ENCODE measurements at regions not wholly inside any gene's neighbourhood (a gene's known extent, or its start where the extent isn't known, plus 50 kb on each side); places are given as distances from the start of the nearest gene placed in this dataset.
"Not testable (repeated sequence)": the region's sequence is repeated elsewhere in the genome, so short reads cannot be mapped to it uniquely, and the experiment has no call there.

- no peak for DNase-seq
Measured at GRCh38 chr4:31022702-31023101, 302.5 kb downstream of the PCDH7 start.

- no peak for DNase-seq
Measured at GRCh38 chr4:31023109-31023508, 302.9 kb downstream of the PCDH7 start.

- no peak for DNase-seq
Measured at GRCh38 chr4:31023742-31024141, 303.6 kb downstream of the PCDH7 start.

GRCh38 chr4:31024781-31025180 is 304.6 kb downstream of the PCDH7 start:
- DNase-seq = not testable (repeated sequence)

GRCh38 chr4:31026256-31026655 is 306.1 kb downstream of the PCDH7 start:
- no peak for DNase-seq

DNA sequence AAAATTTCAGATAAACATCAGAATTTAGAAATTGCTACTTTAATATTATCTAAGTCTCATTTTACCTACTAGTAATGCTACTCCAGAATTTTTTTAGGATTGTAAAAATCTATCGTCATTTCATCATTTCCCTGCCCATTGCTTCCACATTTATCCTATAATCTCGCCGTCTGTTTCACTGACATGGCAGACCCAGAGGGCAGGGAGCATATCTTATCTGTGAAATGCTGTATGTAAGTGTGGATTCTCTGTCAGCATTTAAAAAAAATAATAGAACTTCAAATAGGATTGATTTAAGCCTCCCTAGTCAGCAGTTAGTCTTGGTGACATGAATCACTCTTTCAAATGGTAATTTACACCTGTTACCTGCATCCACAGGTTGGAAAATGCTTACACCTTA is 314.4 kb downstream of the PCDH7 start:
- DNase-seq = no peak

- no peak for DNase-seq
Measured at GRCh38 chr4:31035761-31036160, 315.6 kb downstream of the PCDH7 start.

DNA sequence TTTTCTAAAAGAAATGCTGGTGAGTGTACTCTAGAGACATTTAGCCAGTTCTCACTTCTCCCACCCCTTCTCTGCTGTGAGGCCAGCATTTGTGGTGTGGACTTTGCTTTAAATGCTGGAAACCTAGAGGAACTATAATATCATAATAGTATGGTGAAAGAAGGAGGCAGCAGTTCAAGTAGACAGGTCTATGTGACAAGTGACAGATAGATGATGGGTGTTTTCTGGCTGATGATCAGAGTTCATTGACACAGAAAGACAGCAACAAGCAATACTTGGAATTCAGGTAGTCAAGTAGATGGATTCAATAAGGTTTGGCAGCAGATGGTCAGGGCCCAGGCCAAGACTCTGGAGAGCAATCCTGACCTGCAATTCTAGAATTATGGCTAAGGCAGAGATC is 317.5 kb downstream of the PCDH7 start:
- no peak for DNase-seq

DNA sequence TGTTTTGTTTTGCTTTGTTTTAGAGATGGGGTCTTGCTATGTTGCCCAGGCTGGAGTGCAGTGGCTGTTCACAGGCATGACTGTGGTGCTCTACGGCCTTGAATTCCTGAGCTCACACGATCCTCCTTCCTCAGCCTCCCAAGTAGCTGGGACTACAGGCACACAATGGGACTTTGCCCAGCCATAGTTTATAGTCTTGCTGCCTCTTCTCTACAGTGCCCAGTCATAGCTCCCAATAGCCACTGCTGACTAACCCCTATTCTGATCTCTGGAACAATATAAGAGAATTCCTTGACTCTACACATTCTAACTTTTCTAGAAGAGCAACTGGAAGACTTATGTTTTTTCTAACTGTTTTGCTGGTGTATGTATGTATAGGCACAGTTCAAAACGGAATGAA is 319.2 kb downstream of the PCDH7 start:
- no peak for DNase-seq

- no peak for DNase-seq
Measured at GRCh38 chr4:31040106-31040505, 319.9 kb downstream of the PCDH7 start.

- DNase-seq = no peak
Measured at GRCh38 chr4:31041385-31041784, 321.2 kb downstream of the PCDH7 start.

GRCh38 chr4:31041853-31042252 is 321.7 kb downstream of the PCDH7 start:
- no peak for DNase-seq

GRCh38 chr4:31043382-31044062 is 323.4 kb downstream of the PCDH7 start:
- DNase-seq = no peak

DNA sequence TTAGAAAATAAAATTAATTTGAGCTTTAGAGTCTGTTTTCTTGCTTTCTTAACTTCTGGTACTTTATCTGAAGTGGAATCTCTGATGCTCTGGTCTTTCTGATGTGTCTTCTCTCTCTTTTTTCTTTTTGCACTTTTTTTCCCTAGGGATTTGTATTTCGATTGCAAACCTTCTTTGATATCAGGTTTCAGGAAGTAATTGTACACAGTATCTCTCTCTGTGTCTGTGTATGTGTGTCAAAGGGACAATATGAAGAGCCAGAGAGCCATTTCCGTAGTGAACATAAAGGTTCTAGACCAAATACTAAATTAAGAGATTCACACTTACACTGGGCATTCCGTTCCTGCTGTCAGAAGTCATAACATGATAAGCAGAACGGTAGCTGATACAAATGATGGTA is 325.0 kb downstream of the PCDH7 start:
- no peak for DNase-seq

DNA sequence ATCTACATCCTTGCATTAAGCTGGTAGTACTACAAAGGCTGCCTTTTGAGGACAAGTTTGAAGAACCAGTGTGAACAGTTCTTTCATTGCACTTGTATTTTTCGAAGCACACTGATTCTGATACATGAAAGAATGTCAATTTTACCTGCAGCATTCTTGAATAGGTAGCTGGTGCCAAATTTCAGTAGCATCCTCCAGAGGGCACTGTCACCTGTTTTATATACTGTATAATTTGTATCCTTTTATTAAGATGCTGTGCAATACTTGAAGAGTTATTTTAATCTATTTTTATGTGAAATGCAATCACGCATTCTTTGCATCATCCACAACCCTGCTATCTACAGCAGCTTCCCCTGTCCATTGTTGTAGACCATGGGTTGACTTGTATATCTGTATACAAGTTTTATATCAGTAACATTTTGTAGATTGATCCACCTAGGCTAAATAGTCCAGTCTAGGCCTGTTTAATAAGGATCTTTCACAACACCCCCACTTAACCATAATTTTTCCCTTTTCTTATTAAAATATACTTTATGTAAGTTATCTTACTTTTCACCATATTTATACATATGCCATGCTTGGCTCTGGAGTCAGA is 325.7 kb downstream of the PCDH7 start:
- peak; percentile 5 for DNase-seq

GRCh38 chr4:31051151-31051550 is 331.0 kb downstream of the PCDH7 start:
- DNase-seq = no peak

DNA sequence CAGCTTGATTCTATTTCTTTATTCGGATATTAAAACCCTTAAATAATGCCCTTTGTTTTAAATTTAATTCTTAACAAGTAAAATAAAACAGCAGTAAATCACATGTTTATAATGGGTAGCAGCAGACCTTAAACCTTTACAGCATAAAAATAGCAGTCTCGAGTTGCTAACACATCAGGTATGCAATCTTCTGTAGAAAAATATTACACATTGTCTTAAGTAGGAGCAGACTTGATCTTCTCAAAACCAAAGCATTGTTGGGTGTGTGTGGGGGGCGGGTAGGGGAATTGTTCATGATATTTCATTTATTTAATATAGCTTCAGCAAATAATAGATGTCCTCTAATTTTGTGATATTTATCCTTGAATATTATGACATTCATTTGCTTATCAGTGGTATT is 331.4 kb downstream of the PCDH7 start:
- no peak for DNase-seq

- DNase-seq = no peak
Measured at GRCh38 chr4:31052519-31052918, 332.4 kb downstream of the PCDH7 start.

- DNase-seq = no peak
Measured at GRCh38 chr4:31053451-31053850, 333.3 kb downstream of the PCDH7 start.

DNA sequence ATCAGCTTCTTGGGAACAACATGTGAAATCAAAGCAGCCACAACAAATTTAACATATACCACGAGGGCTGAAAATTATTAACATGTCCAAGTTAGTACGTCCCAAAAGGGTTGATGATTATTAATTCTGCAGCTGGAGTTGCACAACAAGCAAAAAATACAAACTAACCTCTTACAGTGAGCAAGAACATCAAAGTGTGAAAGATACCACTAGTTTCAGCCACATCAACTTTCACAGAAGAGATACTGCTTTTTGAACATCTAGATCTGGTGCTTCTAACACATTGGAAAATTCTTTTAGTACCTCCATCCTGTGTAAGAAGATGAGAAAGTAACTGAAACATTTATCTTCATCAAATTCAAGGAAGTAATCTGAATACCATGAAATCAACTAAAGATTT is 334.1 kb downstream of the PCDH7 start:
- no peak for DNase-seq

- DNase-seq = no peak
Measured at GRCh38 chr4:31058656-31059055, 338.5 kb downstream of the PCDH7 start.

DNA sequence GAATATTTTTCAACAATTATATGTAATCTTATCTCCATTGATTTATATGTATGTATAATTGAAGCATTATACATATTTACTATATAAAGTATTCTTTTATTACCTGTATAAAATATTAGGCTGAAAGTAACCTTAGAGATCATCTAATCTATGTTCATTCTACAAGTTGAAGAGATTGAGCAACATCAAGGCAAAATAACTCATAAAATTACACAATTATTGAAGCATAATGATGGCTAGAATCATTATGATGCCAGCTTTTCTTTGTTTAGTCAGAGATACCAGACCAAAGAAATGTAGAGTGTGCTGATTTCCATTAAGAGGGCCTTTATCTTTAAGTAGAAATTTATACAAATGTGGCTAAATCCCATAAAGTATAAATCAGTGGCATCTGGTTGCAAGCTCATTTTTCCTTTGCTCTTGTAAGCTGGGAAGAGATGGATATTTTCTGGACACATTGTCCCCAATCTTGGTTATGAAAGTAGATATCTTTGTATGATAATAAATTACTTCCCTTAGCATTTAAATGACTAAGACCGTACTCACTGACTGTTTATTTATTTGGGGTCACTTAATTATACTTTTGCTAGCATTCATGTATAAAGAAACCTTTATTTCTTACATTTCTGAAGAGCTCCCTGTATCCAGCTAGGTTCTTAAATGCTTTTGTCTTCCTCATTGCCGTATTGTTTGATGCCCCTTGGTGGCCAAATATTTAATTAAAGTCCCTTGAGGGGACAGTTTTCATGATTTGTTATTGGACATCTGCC is 339.8 kb downstream of the PCDH7 start:
- DNase-seq = no peak

DNA sequence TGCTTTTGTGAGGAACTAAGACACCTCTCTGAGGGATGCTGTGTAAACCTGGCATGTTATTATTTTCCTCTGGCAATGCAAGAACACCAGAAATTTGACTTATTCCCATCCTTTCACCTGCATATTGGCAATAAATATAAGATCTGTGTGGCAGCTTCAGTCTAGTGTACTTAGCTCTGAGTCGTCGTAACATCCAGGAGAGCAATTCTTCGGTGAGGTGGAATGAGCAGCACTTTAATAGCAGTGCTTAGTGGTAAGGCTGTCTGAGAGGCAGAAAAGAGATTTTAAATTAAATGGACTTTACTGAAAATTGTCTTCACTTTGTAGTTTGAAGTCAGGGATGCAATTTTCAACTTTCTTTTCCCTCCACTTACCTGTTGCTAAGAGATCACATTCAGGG is 344.9 kb downstream of the PCDH7 start:
- no peak for DNase-seq

Measured in NCI-H446 treated with DMSO at 0.1 percent for 48 hours (cell line).